GM19351 (cell line): ENCODE measurements at regions not wholly inside any gene's neighbourhood (a gene's known extent, or its start where the extent isn't known, plus 50 kb on each side); places are given as distances from the start of the nearest gene placed in this dataset.

Source experiments
- ATAC-seq: cut with Tn5 transposase; IDR thresholded peaks from one replicate; pipeline ENCODE4 v1.9.1; 2021; ENCODE audit warnings: mild to moderate bottlenecking, moderate library complexity; ENCODE audit not compliant: unreplicated experiment

- no peak for ATAC-seq
Observed at GRCh38 chr6:132144456-132144855, 193.3 kb upstream of the CCN2 start.

- ATAC-seq: no peak
Observed at GRCh38 chr6:132143258-132143657, 192.1 kb upstream of the CCN2 start.

DNA sequence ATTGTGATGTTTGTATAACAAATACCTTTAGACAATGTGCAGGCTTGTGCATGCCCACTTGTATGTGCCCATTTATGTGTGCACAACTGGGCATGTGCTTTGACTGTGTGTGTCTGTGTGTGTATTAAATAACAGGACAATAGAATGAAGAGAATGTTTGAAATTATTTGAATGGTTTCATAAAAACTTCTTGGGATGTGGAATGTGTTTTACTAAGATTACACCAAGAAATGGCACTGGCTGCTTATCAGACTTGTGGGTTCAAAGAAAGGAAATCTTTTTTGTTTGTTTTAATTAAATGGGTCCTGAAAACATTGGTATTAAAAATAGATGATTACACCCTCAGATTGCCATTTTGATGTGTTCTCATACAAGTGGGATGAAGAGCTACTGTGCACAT is 191.6 kb upstream of the CCN2 start:
- ATAC-seq: no peak

- ATAC-seq: no peak
Observed at GRCh38 chr6:132142308-132142707, 191.1 kb upstream of the CCN2 start.

DNA sequence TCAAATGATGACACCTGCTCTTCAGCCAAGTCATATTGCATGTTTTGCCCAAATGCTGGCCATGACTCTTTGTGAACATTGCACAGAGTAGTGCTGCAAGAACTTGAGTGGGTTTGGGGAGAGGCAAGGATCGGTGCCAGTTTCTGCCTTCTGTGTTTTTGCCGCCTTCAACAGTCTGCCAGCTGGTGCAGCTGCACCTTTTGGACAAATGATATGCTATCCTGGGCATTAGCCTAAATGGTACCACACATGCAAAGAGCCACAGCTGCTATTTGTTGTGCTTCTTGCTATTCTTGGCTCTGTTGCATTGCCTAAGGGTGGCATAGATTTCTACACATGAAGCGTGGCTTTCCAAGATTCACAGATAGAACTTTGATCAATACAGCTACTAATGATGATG is 189.0 kb upstream of the CCN2 start:
- ATAC-seq: no peak

- ATAC-seq: no peak
Observed at GRCh38 chr6:132139611-132140010, 188.4 kb upstream of the CCN2 start.

- ATAC-seq: no peak
Observed at GRCh38 chr6:132136981-132137380, 185.8 kb upstream of the CCN2 start.

DNA sequence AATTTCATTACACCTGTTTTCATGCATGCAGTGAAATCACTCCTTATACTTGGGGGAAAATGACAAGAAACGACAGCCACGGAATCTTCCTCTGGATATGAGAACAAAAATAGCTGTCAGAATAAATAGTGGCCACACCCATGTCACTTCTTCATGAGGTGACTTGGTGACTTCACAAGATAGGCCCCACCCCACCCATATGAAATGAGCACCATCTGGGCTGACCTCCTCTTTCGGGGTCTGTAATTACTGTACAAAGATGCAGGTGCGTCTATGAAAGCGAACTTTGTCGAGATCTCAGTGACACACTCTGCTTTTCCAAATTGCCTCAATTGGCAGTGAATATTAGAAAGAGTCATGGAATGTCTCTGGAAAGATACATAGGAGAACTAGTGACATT is 184.2 kb upstream of the CCN2 start:
- no peak for ATAC-seq

- ATAC-seq: no peak
Observed at GRCh38 chr6:132133736-132134445, 182.7 kb upstream of the CCN2 start.

DNA sequence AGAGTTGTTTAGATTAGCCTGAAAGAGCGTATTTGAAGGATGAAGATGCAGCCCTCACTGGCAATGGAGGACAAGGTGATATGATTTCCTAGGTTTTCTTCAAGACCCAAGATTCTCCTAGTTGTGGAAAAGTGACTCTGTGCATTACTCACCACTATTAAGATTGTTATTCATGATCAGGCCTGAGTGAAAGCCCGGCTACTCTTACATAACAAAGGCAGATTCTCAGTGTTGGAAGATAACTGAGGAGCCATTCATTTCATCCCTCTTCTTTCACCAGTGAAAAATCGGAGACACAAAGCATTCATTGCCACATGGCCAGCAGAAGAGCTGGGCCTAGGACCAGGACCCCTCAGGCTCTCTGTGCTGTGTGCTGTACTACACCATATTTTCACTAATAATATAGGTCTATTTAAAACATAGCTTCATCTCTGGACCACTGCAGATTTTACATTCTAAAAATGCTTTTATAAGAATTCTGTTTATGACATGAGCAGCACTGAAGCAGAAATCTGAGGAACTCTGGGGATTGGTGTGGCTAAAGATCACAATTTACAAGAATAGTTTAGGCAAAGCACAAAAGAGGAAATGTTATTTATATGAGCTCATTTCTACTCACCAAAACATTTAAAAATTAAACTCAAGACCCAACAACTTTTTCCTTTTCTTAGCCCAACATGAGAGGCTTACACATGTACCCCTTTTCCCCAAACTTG is 181.9 kb upstream of the CCN2 start:
- no peak for ATAC-seq

GRCh38 chr6:132132422-132132821 is 181.2 kb upstream of the CCN2 start:
- no peak for ATAC-seq

- ATAC-seq: no peak
Observed at GRCh38 chr6:132131758-132132157, 180.6 kb upstream of the CCN2 start.

DNA sequence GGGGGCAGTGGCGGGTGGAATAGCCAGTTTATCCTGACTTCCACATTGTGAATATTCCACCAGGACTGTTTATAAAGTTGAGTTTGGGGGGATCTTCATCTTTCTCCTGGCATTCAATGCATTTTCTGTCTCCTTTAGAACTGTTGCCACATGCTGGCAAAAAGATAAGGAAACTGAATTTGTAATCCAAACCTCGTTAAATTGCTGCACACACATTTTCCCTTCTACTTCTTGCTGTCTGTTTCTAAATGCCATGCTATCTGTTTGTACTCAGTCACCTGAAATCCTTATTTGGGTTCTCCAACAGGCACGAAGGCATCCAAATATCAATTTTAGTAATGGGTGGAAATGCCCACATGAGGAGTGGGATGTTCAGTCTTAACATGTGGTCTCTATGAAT is 180.2 kb upstream of the CCN2 start:
- ATAC-seq: no peak

DNA sequence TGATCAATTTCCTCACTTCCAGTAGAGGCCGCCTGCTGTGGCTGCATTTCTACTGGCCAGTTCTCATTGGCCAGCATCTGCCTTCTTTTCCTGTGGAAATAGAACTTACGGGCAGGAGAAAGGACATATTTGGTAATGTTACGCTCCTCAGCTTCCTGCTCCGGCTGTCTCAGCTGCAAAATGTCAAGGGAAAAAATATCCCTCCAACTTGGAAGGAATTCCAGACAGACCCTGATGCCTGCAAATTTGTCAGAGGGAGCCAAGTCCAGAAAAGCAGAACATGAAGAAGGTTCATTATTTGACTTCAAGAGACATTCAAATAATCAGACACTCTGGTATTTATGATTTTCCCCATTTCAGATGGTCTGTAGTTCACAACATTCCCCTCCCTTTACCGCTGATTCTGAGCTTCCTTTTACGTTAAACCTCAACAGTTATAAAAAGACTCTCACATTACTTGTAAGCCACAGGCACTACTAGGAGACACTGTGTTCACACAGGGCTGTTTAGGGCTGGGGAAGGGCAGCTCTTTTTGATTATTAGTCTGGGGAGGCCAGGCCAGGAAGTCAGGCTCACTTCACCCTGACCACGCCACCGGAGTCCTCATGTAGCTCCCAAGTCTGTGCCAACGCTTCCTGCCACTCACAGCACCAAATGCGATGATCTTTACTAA is 179.6 kb upstream of the CCN2 start:
- no peak for ATAC-seq

DNA sequence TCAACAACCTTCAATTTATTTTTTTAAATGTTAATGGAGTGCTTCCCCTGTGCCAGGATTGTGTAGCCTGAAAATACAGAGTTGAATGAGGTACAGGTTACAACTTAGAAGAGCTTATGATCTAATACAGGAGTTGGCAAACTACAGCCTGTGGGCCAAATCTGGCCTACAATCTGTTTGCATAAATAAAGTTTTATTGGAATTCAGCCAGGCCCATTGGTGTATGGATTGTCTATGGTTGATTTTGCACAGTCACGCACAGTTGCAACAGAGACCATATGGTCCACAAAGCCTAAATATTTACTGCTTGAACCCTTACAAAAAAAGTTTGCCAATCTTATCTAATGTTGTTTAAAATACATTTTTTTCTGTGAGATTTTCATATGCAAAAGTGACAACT is 177.3 kb upstream of the CCN2 start:
- no peak for ATAC-seq

GRCh38 chr6:132126150-132126549 is 175.0 kb upstream of the CCN2 start:
- no peak for ATAC-seq

GRCh38 chr6:132122871-132123270 is 171.7 kb upstream of the CCN2 start:
- no peak for ATAC-seq

- no peak for ATAC-seq
Observed at GRCh38 chr6:132122176-132122575, 171.0 kb upstream of the CCN2 start.

DNA sequence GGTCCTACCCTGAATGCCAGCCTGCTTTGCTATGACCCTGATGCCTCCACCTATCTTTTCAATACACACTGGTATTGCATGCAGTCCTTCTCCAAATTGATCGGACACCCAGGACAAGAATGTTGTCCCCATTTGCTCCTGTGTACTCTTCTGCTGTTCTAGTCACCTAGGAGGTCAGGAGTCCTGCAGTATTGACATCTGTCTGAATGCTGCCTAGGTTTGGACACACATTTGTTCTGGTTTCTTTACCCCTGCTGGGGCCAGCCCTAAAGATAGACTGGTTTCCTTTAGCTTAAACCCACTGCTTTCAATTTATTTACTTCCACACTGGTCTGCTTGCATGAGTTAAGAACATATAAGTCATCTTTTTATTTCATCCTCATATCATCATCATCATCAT is 167.0 kb upstream of the CCN2 start:
- no peak for ATAC-seq

GRCh38 chr6:132115714-132116366 is 164.7 kb upstream of the CCN2 start:
- ATAC-seq: no peak

DNA sequence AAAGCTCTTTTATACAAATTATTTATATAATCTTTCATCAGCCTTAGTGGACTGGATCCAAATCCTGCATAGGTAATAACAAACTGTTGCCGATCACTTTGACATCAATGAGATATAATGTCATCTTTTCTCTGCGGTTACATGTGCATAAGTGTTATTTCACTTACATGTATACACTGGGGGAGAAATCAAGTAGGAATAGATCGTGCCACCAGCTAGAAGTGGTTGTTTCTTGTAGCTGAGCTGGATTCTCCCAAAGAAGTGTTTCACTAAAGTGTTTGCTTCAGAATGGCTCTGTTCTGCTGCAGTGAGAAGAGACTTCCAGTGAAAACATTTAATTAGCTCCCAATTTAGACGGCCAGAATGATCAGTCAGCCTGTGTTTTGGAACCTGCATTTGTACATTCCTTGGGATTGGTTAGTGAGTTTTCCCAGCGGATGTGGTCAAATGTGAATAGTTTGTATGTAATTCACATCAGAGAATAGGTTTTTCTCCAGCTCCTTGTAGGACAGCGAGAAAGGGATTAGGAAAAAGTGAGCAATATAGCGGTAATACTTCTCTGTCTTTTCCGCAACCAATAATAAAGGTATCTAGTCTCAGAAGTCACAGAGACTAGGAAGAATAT is 163.1 kb upstream of the CCN2 start:
- ATAC-seq: no peak
